SK-N-SH (cell line): ENCODE measurements at regions not wholly inside any gene's neighbourhood (a gene's known extent, or its start where the extent isn't known, plus 50 kb on each side); places are given as distances from the start of the nearest gene placed in this dataset.

Source experiments
- CTCF ChIA-PET: fragments of 300-600, 350-600 bp; formaldehyde crosslinking; extraction: SDS; loops from one replicate; lab custom pipeline; 2021; lab: Yijun Ruan, JAX
- POLR2A ChIA-PET: fragments of 350-600 bp; sonication (Branson Sonifier 250); formaldehyde crosslinking; extraction: SDS; loops from one replicate; lab custom pipeline; 2020; ENCODE audit warnings: antibody characterized with exemption, inconsistent platforms; lab: Yijun Ruan, JAX
- DNase-seq: peaks from one replicate; pipeline ENCODE4 v3.0.0; 2012
- H2AFZ ChIP-seq: fragments of 200-600 bp; sonication (generic); 2 replicates; pipeline ENCODE4 v1.8.1; 2016; ENCODE audit warnings: antibody characterized with exemption, mild to moderate bottlenecking, low read depth
- H3F3A ChIP-seq: fragments of 200-600 bp; sonication (generic); replicated peaks from 2 replicates; pipeline ENCODE3; 2016; ENCODE audit warnings: antibody characterized with exemption, mild to moderate bottlenecking; ENCODE audit not compliant: insufficient read depth
- H3K27ac ChIP-seq, 2 experiments: fragments of 200-500 bp in 1 of 2; fragments of 200-600 bp in 1 of 2; sonication (Bioruptor generic) in 1 of 2; sonication (generic), shearing (Covaris generic) in 1 of 2; 2 replicates each; pipeline versions ENCODE4 v1.5.1 to v1.6.1; 2014 to 2016; ENCODE audit warnings: low read depth in 2 of 2, inconsistent platforms in 1 of 2, low read length in 1 of 2, mild to moderate bottlenecking in 1 of 2, mixed read lengths in 1 of 2
- H3K27me3 ChIP-seq: fragments of 200-600 bp; sonication (generic), shearing (Covaris generic); 2 replicates; pipeline ENCODE4 v1.6.1; 2016; ENCODE audit warnings: mixed run types; ENCODE audit not compliant: insufficient read depth
- H3K36me3 ChIP-seq, 2 experiments: fragments of 200-500 bp in 1 of 2; fragments of 200-600 bp in 1 of 2; sonication (Bioruptor generic) in 1 of 2; sonication (generic) in 1 of 2; replicated peaks in 1 of 2; 2 replicates each; pipeline versions ENCODE3 to v1.5.1; 2014 to 2016; ENCODE audit warnings: low read length in 1 of 2, mild to moderate bottlenecking in 1 of 2; ENCODE audit not compliant: insufficient read depth in 2 of 2, control insufficient read depth in 1 of 2
- H3K4me1 ChIP-seq, 2 experiments: fragments of 200-500 bp in 1 of 2; fragments of 200-600 bp in 1 of 2; sonication (Bioruptor generic) in 1 of 2; sonication (generic), shearing (Covaris generic) in 1 of 2; 2 replicates each; pipeline versions ENCODE4 v1.5.1 to v1.6.1; 2014 to 2016; ENCODE audit warnings: low read depth in 1 of 2, low read length in 1 of 2, mixed run types in 1 of 2; ENCODE audit not compliant: insufficient read depth in 2 of 2, control insufficient read depth in 1 of 2
- H3K4me2 ChIP-seq: fragments of 200-600 bp; sonication (generic), shearing (Covaris generic); 2 replicates; pipeline ENCODE4 v1.6.1; 2017; ENCODE audit warnings: mixed run types
- H3K4me3 ChIP-seq, 2 experiments: fragments of 200-500 bp in 1 of 2; fragments of 200-600 bp in 1 of 2; sonication (Bioruptor generic) in 1 of 2; sonication (generic), shearing (Covaris generic) in 1 of 2; 2 replicates each; pipeline versions ENCODE4 v1.5.1 to v1.8.1; 2014 to 2016; ENCODE audit warnings: low read depth in 2 of 2, inconsistent platforms in 1 of 2, low read length in 1 of 2, mild to moderate bottlenecking in 1 of 2, mixed read lengths in 1 of 2, moderate library complexity in 1 of 2
- H3K79me2 ChIP-seq: fragments of 200-600 bp; sonication (generic); 2 replicates; pipeline ENCODE4 v1.8.1; 2017; ENCODE audit warnings: mild to moderate bottlenecking; ENCODE audit not compliant: insufficient read depth
- H3K9ac ChIP-seq: fragments of 200-600 bp; sonication (generic); 2 replicates; pipeline ENCODE4 v1.6.1; 2017; ENCODE audit warnings: mixed run types
- H3K9me2 ChIP-seq: fragments of 200-600 bp; sonication (generic); 2 replicates; pipeline ENCODE4 v1.6.1; 2017; ENCODE audit warnings: mixed run types
- H3K9me3 ChIP-seq: fragments of 200-600 bp; sonication (generic); 2 replicates; pipeline ENCODE4 v1.6.1; 2017; ENCODE audit warnings: mixed run types, mild to moderate bottlenecking, moderate library complexity
- H4K20me1 ChIP-seq: fragments of 200-600 bp; sonication (generic); 2 replicates; pipeline ENCODE4 v1.6.1; 2017; ENCODE audit warnings: mild to moderate bottlenecking, mixed run types; ENCODE audit not compliant: insufficient read depth
- CTCF ChIP-seq: fragments of 200-600 bp; sonication (generic); IDR thresholded peaks from 2 replicates; pipeline ENCODE4 v1.6.1; 2017; ENCODE audit warnings: antibody characterized with exemption, mild to moderate bottlenecking, moderate library complexity
- EP300 ChIP-seq, 2 experiments: IDR thresholded peaks; 2 replicates each; pipeline versions ENCODE4 v1.4.0 to v1.6.1; 2012; ENCODE audit warnings: borderline replicate concordance in 1 of 2, low read depth in 1 of 2, low read length in 1 of 2
- FOXM1 ChIP-seq: IDR thresholded peaks from 2 replicates; pipeline ENCODE4 v1.4.0; 2012; ENCODE audit warnings: low read depth, mild to moderate bottlenecking
- GATA2 ChIP-seq: sonication (generic); formaldehyde crosslinking; IDR thresholded peaks from 2 replicates; pipeline ENCODE4 v1.5.0; 2020; ENCODE audit warnings: mild to moderate bottlenecking, missing genetic modification reagents
- JUND ChIP-seq: IDR thresholded peaks from 2 replicates; pipeline ENCODE4 v1.4.0; 2012
- NRF1 ChIP-seq: IDR thresholded peaks from 2 replicates; pipeline ENCODE4 v1.6.1; 2012; ENCODE audit warnings: low read depth, mild to moderate bottlenecking, low read length
- RAD21 ChIP-seq: IDR thresholded peaks from 2 replicates; pipeline ENCODE4 v1.6.1; 2012; ENCODE audit warnings: mild to moderate bottlenecking, low read length
- RCOR1 ChIP-seq: fragments of 150-350 bp; IDR thresholded peaks from 2 replicates; pipeline ENCODE4 v1.6.1; 2017; ENCODE audit warnings: antibody characterized with exemption, low read length
- RXRA ChIP-seq: IDR thresholded peaks from 2 replicates; pipeline ENCODE4 v1.4.0; 2012; ENCODE audit warnings: low read depth, mild to moderate bottlenecking, borderline replicate concordance
- SIN3A ChIP-seq: IDR thresholded peaks from 2 replicates; pipeline ENCODE4 v1.6.1; 2012; ENCODE audit warnings: low read depth, mild to moderate bottlenecking, low read length, moderate library complexity, borderline replicate concordance
- TAF1 ChIP-seq: IDR thresholded peaks from 2 replicates; pipeline ENCODE4 v1.6.1; 2012; ENCODE audit warnings: low read depth, mild to moderate bottlenecking, low read length, moderate library complexity, borderline replicate concordance
- TCF12 ChIP-seq: IDR thresholded peaks from 2 replicates; pipeline ENCODE4 v1.4.0; 2012
- USF1 ChIP-seq: IDR thresholded peaks from 2 replicates; pipeline ENCODE4 v1.4.0; 2012; ENCODE audit warnings: low read depth, borderline replicate concordance
- YY1 ChIP-seq: IDR thresholded peaks from 2 replicates; pipeline ENCODE4 v1.4.0; 2012; ENCODE audit warnings: low read depth, mild to moderate bottlenecking
- ZBTB33 ChIP-seq: IDR thresholded peaks from 2 replicates; pipeline ENCODE4 v1.4.0; 2012; ENCODE audit warnings: low read depth, borderline replicate concordance
- WGBS: methylation state at CpG from one replicate; pipeline ENCODE4 v1.1.6; 2017; ENCODE audit warnings: low lambda C conversion rate; 5-methylcytosine and 5-hydroxymethylcytosine counted together

GRCh38 chr21:20260124-20260523 is 738.1 kb upstream of the NCAM2 start (continued):
- TF ChIP-seq USF1 (no peak), RAD21 (no peak), JUND (no peak), RXRA (no peak), ZBTB33 (no peak), CTCF (no peak)

GRCh38 chr21:20261364-20261763 is 736.8 kb upstream of the NCAM2 start:
- WGBS = 18% methylated on average over 5 of the region's 5 CpGs
- no peak for TF ChIP-seq YY1
- no peak for TF ChIP-seq EP300 (IDR thresholded peaks at IDR 0.05; ENCODE audit: borderline replicate concordance in 1 of 2, low read depth in 1 of 2, low read length in 1 of 2)
- no peak for TF ChIP-seq TAF1
- no peak for TF ChIP-seq ZBTB33
- no peak for TF ChIP-seq GATA2
- TF ChIP-seq FOXM1 = no peak
- TF ChIP-seq SIN3A = no peak
- no peak for TF ChIP-seq JUND
- TF ChIP-seq NRF1 = no peak
- TF ChIP-seq TCF12 = no peak
- TF ChIP-seq CTCF = no peak
- TF ChIP-seq RCOR1 = no peak
- TF ChIP-seq, all 33 proteins: peak for 0
- Histone ChIP-seq H3K36me3 (no peaks in the 10 kb centered on the region), H3K27ac (no peak overlapping the region), H3K4me3 (no peak overlapping the region), H3K27me3 (no peaks in the 10 kb centered on the region), H3K4me2 (no peak overlapping the region), H3K4me1 (no peaks in the 10 kb centered on the region), H4K20me1 (no peaks in the 10 kb centered on the region), H3K9ac (no peak overlapping the region), H3F3A (no peaks in the 10 kb centered on the region), H3K79me2 (no peaks in the 10 kb centered on the region), H3K9me3 (no peaks in the 10 kb centered on the region), H3K9me2 (no peaks in the 10 kb centered on the region), H2AFZ (no peak overlapping the region)
- ChIA-PET CTCF (no interaction called here), POLR2A (no interaction called here)
- DNase-seq = no peak
